ENCODE measurements at regions not wholly inside any gene's neighbourhood (a gene's known extent, or its start where the extent isn't known, plus 50 kb on each side); places are given as distances from the start of the nearest gene placed in this dataset.

DNA sequence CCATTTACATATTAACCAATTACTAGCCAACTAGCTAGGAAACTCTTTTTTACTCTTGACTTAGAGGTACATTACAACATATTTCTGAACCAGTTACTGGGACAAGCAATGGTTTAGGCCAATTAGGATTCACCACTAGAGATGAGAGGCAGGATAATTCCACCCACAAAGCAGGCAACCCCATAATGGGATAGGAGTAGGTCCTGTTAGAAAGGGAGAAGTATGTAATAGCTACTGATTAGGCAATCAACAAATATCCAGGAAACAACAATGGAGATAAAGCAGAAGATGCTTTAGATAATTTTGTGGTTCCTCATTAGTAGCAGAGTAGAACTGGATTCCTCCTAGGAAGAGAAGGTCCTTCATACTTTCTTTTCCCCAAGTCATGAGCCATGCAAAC, 173.8 kb upstream of the GLRA2 start:
- TF ChIP-seq, protein P1, sequence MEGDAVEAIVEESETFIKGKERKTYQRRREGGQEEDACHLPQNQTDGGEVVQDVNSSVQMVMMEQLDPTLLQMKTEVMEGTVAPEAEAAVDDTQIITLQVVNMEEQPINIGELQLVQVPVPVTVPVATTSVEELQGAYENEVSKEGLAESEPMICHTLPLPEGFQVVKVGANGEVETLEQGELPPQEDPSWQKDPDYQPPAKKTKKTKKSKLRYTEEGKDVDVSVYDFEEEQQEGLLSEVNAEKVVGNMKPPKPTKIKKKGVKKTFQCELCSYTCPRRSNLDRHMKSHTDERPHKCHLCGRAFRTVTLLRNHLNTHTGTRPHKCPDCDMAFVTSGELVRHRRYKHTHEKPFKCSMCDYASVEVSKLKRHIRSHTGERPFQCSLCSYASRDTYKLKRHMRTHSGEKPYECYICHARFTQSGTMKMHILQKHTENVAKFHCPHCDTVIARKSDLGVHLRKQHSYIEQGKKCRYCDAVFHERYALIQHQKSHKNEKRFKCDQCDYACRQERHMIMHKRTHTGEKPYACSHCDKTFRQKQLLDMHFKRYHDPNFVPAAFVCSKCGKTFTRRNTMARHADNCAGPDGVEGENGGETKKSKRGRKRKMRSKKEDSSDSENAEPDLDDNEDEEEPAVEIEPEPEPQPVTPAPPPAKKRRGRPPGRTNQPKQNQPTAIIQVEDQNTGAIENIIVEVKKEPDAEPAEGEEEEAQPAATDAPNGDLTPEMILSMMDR (IDR thresholded peaks at IDR 0.05) = no peak
- TF ChIP-seq POLR2A (IDR thresholded peaks at IDR 0.05) = no peak

Data from esophagus squamous epithelium (tissue), 4 donors.